GM20000 (cell line): ENCODE measurements at regions not wholly inside any gene's neighbourhood (a gene's known extent, or its start where the extent isn't known, plus 50 kb on each side); places are given as distances from the start of the nearest gene placed in this dataset.

Experiments used
- DNase-seq: peaks from one replicate; pipeline ENCODE4 v3.0.0; 2012; ENCODE audit warnings: low spot score
- CTCF ChIP-seq: IDR thresholded peaks from 2 replicates; pipeline ENCODE4 v1.5.1; 2012; ENCODE audit warnings: mild to moderate bottlenecking, control low read depth; ENCODE audit errors: extremely low read depth, missing control alignments

GRCh38 chr15:88748651-88749050 is 54.6 kb upstream of the ACAN start:
- DNase-seq: no peak
- TF ChIP-seq CTCF: no peak

- no peak for TF ChIP-seq CTCF
- DNase-seq: no peak
These were observed 53.5 kb upstream of the ACAN start for GRCh38 chr15:88749699-88750098.

- no peak for TF ChIP-seq CTCF
- no peak for DNase-seq
These were observed 50.7 kb upstream of the ACAN start for GRCh38 chr15:88752501-88752900.

GRCh38 chr15:88752951-88753350 is 50.3 kb upstream of the ACAN start:
- TF ChIP-seq CTCF: no peak
- DNase-seq: no peak
